ENCODE measurements at regions not wholly inside any gene's neighbourhood (a gene's known extent, or its start where the extent isn't known, plus 50 kb on each side); places are given as distances from the start of the nearest gene placed in this dataset.

DNA sequence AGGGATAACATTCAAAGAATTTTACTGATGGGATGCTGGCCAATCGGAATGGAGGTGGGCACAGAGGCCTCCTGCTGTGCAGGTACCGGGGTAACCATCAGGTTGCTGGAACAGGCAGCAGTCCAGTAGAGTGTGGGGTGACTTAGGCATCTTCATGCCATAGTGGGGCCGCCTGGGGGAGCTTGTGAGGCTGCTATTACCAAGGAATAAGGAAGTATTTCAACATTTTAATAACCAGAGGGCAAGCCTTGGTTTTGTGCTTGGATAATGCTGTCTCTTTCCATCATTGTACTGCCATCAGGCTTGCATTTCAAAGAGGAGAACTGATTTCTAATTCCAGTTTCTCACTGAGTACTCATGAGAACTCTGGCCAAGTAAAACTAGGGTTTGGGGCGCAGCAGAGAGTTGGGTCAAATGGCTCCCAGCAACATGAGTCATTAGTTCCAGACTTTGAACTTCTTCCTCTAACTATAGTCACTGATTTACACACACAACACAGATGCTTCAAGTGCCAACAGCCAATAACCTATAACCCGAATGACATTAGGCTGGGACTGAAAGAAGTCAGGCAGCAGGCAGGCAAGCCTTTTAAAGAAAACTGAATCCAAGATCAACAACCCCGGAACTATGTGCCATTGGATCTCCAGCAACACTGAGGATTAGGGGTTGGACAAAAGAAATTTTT is 56.1 kb upstream of the FHL2 start:
- 76% methylated on average over 3 of the region's 6 CpGs for WGBS (ENCODE audit: insufficient coverage)
- no peaks in the 10 kb centered on the region for H3K36me3 ChIP-seq (replicated peaks in 1 of 2; ENCODE audit: control extremely low read depth in 1 of 2, control insufficient read depth in 1 of 2, extremely low read depth in 1 of 2, insufficient read depth in 2 of 2, low read length in 1 of 2)
- no peaks in the 10 kb centered on the region for H3K4me1 Mint-ChIP-seq
- no peak overlapping the region for H3K4me3 ChIP-seq (ENCODE audit: control extremely low read depth in 1 of 5, extremely low read depth in 1 of 5, insufficient read depth in 1 of 5, low read depth in 2 of 5, low read length in 4 of 5)
- no peak overlapping the region for H3K27ac ChIP-seq (ENCODE audit: low read length in 2 of 2)
- CTCF ChIA-PET: no interaction called here
- H3K27me3 Mint-ChIP-seq: peaks cover 16% of the 10 kb centered on the region
- no peak overlapping the region for H3K4me2 ChIP-seq (replicated peaks; ENCODE audit: low read depth, low read length, poor library complexity, severe bottlenecking)
- no peaks in the 10 kb centered on the region for H3K9me3 Mint-ChIP-seq (ENCODE audit: insufficient read depth)
- peak; percentile 7 for DNase-seq
- no peaks in the 10 kb centered on the region for H3K4me1 ChIP-seq (ENCODE audit: control insufficient read depth in 2 of 2, insufficient read depth in 2 of 2, low read length in 2 of 2)
- TF ChIP-seq, protein P1, sequence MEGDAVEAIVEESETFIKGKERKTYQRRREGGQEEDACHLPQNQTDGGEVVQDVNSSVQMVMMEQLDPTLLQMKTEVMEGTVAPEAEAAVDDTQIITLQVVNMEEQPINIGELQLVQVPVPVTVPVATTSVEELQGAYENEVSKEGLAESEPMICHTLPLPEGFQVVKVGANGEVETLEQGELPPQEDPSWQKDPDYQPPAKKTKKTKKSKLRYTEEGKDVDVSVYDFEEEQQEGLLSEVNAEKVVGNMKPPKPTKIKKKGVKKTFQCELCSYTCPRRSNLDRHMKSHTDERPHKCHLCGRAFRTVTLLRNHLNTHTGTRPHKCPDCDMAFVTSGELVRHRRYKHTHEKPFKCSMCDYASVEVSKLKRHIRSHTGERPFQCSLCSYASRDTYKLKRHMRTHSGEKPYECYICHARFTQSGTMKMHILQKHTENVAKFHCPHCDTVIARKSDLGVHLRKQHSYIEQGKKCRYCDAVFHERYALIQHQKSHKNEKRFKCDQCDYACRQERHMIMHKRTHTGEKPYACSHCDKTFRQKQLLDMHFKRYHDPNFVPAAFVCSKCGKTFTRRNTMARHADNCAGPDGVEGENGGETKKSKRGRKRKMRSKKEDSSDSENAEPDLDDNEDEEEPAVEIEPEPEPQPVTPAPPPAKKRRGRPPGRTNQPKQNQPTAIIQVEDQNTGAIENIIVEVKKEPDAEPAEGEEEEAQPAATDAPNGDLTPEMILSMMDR (IDR thresholded peaks at IDR 0.05): no peak
- TF ChIP-seq EZH2 (IDR thresholded peaks at IDR 0.05; ENCODE audit: borderline replicate concordance, insufficient read depth, low read depth, low read length, poor library complexity, severe bottlenecking): no peak
- no peak overlapping the region for H3K27ac Mint-ChIP-seq
- H3K79me2 ChIP-seq (ENCODE audit: control insufficient read depth, insufficient read depth, low read length): no peaks in the 10 kb centered on the region
- POLR2A ChIA-PET: no interaction called here
- ATAC-seq (ENCODE audit: low read depth): no peak
- no peaks in the 10 kb centered on the region for H4K20me1 ChIP-seq (ENCODE audit: control insufficient read depth, insufficient read depth, low read length, poor library complexity, severe bottlenecking)
- no peak overlapping the region for H2AFZ ChIP-seq (ENCODE audit: insufficient read depth, low read depth, low read length, poor library complexity, severe bottlenecking)
- H3K9ac ChIP-seq (ENCODE audit: low read length): no peak overlapping the region
- intact Hi-C loops (cut with micrococcal nuclease): no loop called here
- no peaks in the 10 kb centered on the region for H3K9me3 ChIP-seq (ENCODE audit: control extremely low read depth in 1 of 3, control insufficient read depth in 2 of 3, insufficient read depth in 1 of 3, low read length in 2 of 3)
- H3K27me3 ChIP-seq (replicated peaks in 1 of 4; ENCODE audit: control extremely low read depth in 1 of 4, control insufficient read depth in 3 of 4, insufficient read depth in 4 of 4, low read length in 3 of 4): peaks cover 0 to 4% (median 0%) of the 10 kb centered on the region in 4 experiments
- H3K4me3 Mint-ChIP-seq: no peak overlapping the region

DNA sequence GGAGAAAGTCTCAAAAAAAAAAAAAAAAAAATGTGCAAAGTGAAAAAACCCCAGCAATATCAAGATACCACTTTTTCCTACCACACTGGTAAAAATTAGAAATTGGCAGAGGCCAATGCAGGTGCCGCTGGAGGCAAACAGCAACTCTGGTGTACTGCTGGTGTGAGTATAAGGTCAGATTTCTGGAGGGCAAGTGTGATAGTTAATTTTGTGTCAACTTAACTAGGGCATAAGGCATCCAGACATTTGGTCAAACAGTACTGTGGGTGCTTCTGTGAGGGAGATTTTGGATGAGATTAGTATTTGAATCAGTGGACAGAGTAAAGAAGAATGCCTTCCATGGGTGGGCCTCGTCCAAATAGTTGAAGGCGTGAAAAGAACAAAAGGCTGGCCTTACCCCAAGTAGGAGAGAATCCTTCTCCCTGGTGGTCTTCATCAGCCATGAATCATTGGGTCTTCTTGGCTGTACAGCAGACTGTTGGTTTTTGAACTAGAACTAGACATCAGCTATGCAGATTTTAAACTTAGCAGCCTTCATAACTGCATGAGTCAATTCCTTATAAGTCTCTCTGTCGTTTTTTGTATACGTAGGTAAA is 52.8 kb upstream of the FHL2 start:
- intact Hi-C loops (cut with micrococcal nuclease): no loop called here
- ATAC-seq (ENCODE audit: low read depth) (no peak), DNase-seq (no peak)
- H4K20me1 ChIP-seq (ENCODE audit: control insufficient read depth, insufficient read depth, low read length, poor library complexity, severe bottlenecking): no peaks in the 10 kb centered on the region
- H3K4me1 ChIP-seq (ENCODE audit: control insufficient read depth in 2 of 2, insufficient read depth in 2 of 2, low read length in 2 of 2): no peaks in the 10 kb centered on the region
- no peak overlapping the region for H3K27ac ChIP-seq (ENCODE audit: low read length in 2 of 2)
- H3K27me3 ChIP-seq (replicated peaks in 1 of 4; ENCODE audit: control extremely low read depth in 1 of 4, control insufficient read depth in 3 of 4, insufficient read depth in 4 of 4, low read length in 3 of 4): peaks cover 0 to 15% (median 0%) of the 10 kb centered on the region in 4 experiments
- no peak overlapping the region for H3K9ac ChIP-seq (ENCODE audit: low read length)
- no peaks in the 10 kb centered on the region for H3K36me3 ChIP-seq (replicated peaks in 1 of 2; ENCODE audit: control extremely low read depth in 1 of 2, control insufficient read depth in 1 of 2, extremely low read depth in 1 of 2, insufficient read depth in 2 of 2, low read length in 1 of 2)
- Mint-ChIP-seq H3K27ac (no peak overlapping the region), H3K27me3 (peaks cover 25% of the 10 kb centered on the region), H3K9me3 (ENCODE audit: insufficient read depth) (no peaks in the 10 kb centered on the region), H3K4me1 (no peaks in the 10 kb centered on the region), H3K4me3 (no peak overlapping the region)
- H3K4me3 ChIP-seq (ENCODE audit: control extremely low read depth in 1 of 5, extremely low read depth in 1 of 5, insufficient read depth in 1 of 5, low read depth in 2 of 5, low read length in 4 of 5): no peak overlapping the region
- POLR2A ChIA-PET: no interaction called here
- TF ChIP-seq EZH2 (IDR thresholded peaks at IDR 0.05; ENCODE audit: borderline replicate concordance, insufficient read depth, low read depth, low read length, poor library complexity, severe bottlenecking): no peak
- TF ChIP-seq, protein P1 (IDR thresholded peaks at IDR 0.05): no peak
- no peak overlapping the region for H3K4me2 ChIP-seq (replicated peaks; ENCODE audit: low read depth, low read length, poor library complexity, severe bottlenecking)
- CTCF ChIA-PET: no interaction called here
- H2AFZ ChIP-seq (ENCODE audit: insufficient read depth, low read depth, low read length, poor library complexity, severe bottlenecking): no peak overlapping the region
- WGBS (ENCODE audit: insufficient coverage): 84% methylated on average over 2 of the region's 5 CpGs
- no peaks in the 10 kb centered on the region for H3K9me3 ChIP-seq (ENCODE audit: control extremely low read depth in 1 of 3, control insufficient read depth in 2 of 3, insufficient read depth in 1 of 3, low read length in 2 of 3)
- no peaks in the 10 kb centered on the region for H3K79me2 ChIP-seq (ENCODE audit: control insufficient read depth, insufficient read depth, low read length)
